HG03521 (cell line): ENCODE measurements at regions not wholly inside any gene's neighbourhood (a gene's known extent, or its start where the extent isn't known, plus 50 kb on each side); places are given as distances from the start of the nearest gene placed in this dataset.

ENCODE experiments used
- ATAC-seq: cut with Tn5 transposase; IDR thresholded peaks from one replicate; pipeline ENCODE4 v1.9.1; 2021; ENCODE audit warnings: mild to moderate bottlenecking, moderate library complexity; ENCODE audit not compliant: unreplicated experiment

GRCh38 chr7:145313551-145313950 lies 477.7 kb upstream of the TPK1 start:
- no peak for ATAC-seq

DNA sequence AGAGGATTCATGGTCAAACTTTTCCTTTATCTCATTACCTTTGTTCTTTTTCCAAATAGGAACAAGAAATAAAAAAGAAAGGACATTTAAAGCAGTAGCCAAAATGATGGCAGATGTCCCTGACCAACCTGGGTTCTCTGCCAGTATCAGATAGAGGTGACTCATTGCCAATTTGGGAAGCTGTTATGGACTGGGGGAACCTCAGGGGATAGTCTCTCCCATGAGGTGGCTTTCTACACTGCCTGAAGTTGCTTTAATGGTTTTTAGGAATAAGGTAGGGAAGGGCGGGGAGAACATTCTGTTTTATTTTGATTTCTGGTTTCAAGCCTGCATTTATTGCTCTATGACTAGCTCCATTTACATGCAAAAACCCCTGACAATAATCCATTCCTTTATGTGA lies 457.9 kb upstream of the TPK1 start:
- no peak for ATAC-seq

DNA sequence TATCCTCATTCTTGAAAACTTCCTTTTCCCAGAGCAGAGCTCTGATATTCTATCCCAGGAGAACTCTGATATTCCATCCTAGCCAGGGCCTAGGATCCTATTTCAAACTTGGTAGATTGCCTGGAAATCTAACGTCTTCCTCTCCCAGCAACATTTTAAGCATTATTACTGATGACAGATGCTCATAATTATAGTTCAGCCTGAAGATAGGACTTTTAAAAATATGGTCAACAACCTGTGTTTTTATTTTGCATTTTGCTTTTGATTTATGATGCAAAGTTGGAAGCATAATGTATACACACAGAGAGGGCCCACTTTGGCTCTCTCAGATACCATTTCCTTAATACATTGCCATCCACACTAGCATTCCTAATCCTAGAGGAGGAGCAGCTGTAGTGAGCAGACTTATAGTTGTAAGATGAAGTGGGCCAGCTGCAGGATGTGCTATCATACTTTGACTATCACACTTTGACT lies 457.4 kb upstream of the TPK1 start:
- no peak for ATAC-seq

GRCh38 chr7:145289384-145289783 lies 453.5 kb upstream of the TPK1 start:
- ATAC-seq: no peak

GRCh38 chr7:145276118-145276517 lies 440.3 kb upstream of the TPK1 start:
- no peak for ATAC-seq

GRCh38 chr7:145269418-145270161 lies 433.7 kb upstream of the TPK1 start:
- ATAC-seq: no peak

DNA sequence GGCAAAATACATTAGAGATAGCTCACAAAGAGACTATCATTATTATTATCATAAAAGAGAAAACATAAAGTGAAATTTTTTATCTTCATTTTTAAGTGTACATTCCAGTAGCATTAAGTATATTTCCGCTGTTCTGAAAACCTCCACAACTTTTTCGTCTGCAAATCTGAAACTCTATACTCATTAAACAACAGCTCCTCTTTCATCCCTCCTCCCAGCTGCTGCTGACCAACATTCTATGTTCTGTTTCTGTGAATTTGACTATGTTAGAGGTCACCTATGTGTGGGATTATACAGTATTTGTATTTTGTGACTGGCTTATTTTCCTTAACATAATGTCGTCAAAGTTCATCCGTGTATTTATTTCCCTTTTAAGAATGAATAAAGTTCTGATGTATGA lies 429.3 kb upstream of the TPK1 start:
- ATAC-seq: no peak

GRCh38 chr7:145263886-145264285 lies 428.0 kb upstream of the TPK1 start:
- ATAC-seq: no peak

- no peak for ATAC-seq
These were observed 416.2 kb upstream of the TPK1 start for GRCh38 chr7:145252031-145252430.

DNA sequence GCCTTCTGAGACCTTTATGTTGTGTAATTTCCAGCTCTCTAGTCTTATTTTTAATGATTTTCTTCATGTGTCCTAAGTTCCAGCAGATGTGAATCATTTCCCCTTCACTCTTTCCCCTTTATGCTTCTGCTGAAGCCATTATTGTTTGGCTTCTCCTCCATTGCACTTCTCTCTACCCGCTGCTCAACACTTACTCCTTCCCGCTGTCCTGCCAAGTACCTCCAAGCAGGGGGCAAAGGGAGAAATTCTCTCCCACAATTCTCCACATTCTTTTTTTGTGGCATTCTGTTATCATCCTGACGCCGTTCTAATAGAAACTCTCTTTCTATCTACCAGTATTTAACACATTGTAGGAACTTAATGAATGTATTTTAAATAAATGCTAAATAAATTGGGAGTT lies 388.9 kb upstream of the TPK1 start:
- no peak for ATAC-seq

GRCh38 chr7:145219461-145219860 lies 383.6 kb upstream of the TPK1 start:
- no peak for ATAC-seq

DNA sequence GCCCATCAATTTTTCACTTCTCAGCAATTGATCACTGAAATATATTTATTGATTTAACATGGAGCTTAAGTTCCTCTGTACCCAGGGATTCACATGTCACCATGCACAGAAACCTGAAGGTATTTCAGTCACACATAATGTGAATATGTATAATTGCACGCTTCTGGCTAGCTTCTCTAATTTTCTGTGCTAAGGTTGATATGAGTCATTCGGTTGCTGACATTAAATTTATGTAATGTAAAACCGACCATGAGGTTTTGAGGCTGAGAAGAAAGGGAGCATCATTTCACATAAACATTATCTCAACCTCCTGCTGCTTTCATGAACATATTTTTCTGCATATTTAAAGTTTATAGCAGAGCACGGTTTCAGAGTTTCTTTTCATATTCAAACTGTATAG lies 381.0 kb upstream of the TPK1 start:
- no peak for ATAC-seq

GRCh38 chr7:145212050-145212449 lies 376.2 kb upstream of the TPK1 start:
- ATAC-seq: no peak

GRCh38 chr7:145211211-145211610 lies 375.4 kb upstream of the TPK1 start:
- no peak for ATAC-seq

- ATAC-seq: no peak
These were observed 358.1 kb upstream of the TPK1 start for GRCh38 chr7:145193951-145194350.

DNA sequence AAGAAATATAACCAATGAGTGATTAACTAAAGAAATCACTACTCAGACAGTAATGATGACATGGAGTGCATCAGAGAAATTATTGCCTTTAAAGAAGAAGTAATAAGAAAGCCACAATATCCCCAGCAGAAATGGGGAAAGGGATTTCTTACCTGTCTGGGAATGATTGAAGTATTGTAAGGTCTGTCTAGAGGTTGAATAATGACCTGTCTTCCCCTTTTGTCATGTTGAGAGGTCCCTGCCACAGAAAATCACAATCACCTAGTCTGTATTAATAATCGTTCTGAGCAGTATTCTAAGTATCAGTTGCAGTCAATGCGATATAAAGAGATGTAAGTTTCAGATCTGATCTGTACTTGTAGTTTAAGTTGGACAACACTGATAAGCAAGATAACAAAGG lies 349.1 kb upstream of the TPK1 start:
- ATAC-seq: no peak

DNA sequence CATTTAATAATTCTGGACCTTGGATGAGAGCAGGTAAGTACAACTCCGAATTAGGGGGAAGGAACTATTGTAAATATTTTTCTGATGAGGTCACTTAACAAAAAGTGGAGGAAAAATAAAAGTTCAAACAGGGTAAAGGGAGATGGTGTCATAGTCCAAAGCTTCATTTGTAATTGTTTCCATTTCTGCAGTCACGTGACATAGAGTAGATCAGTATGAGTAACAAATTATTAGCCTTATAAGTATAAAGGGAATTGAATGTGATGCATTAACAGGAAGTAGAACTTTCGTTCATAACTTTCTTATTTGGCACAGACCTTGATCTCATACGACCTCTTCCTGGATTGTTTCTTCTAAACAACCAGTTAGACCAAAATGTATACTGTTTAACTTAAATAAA lies 347.2 kb upstream of the TPK1 start:
- no peak for ATAC-seq

GRCh38 chr7:145175366-145175765 lies 339.5 kb upstream of the TPK1 start:
- no peak for ATAC-seq

GRCh38 chr7:145169908-145170307 lies 334.1 kb upstream of the TPK1 start:
- ATAC-seq: no peak

- ATAC-seq: no peak
These were observed 333.0 kb upstream of the TPK1 start for GRCh38 chr7:145168879-145169278.

GRCh38 chr7:145168427-145168826 lies 332.6 kb upstream of the TPK1 start:
- no peak for ATAC-seq

DNA sequence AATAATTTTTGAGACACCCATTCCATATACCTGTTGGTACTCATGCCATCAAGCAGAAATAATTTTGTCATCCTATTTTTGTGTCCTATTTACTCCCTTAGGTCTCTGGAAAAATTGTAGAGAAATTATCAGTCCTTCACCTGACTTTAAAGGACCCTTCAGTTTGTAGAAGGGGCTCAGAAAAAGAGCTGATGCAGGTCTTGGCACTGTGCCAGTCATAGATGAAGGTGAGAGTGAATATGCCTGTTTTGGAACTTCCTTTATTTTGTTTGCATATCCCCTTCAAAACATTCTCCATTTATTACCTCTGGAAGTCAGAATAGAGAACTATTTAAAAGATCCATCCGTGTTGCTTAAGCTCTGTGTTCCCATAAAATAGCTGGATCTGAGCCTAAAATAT lies 321.0 kb upstream of the TPK1 start:
- no peak for ATAC-seq

- ATAC-seq: no peak
These were observed 316.7 kb upstream of the TPK1 start for GRCh38 chr7:145152589-145152988.
